HEK293 (cell line): ENCODE measurements at regions not wholly inside any gene's neighbourhood (a gene's known extent, or its start where the extent isn't known, plus 50 kb on each side); places are given as distances from the start of the nearest gene placed in this dataset.

Experiments used
- CTCF ChIA-PET: fragments of 350-600 bp; formaldehyde crosslinking; extraction: SDS; loops from one replicate; lab custom pipeline; 2021; ENCODE audit warnings: antibody characterized with exemption; lab: Yijun Ruan, JAX
- POLR2A ChIA-PET: fragments of 300-600 bp; formaldehyde crosslinking; extraction: SDS; loops from one replicate; lab custom pipeline; 2020; ENCODE audit warnings: antibody characterized with exemption, inconsistent platforms; lab: Yijun Ruan, JAX
- H3K27ac ChIP-seq: fragments of 200-500 bp; sonication (Bioruptor generic); 2 replicates; pipeline ENCODE4 v1.5.1; 2014; ENCODE audit warnings: low read depth, low read length, control low read depth, inconsistent platforms; ENCODE audit errors: extremely low read depth
- H3K36me3 ChIP-seq, 2 experiments: fragments of 200-500 bp in 1 of 2; sonication (Bioruptor generic) in 1 of 2; 1 replicate in 1 of 2; 2 replicates in 1 of 2; pipeline ENCODE4 v1.5.1; 2014 to 2017; ENCODE audit warnings: inconsistent platforms in 2 of 2, low read length in 2 of 2; ENCODE audit not compliant: control insufficient read depth in 2 of 2, insufficient read depth in 1 of 2
- H3K4me1 ChIP-seq: fragments of 200-500 bp; sonication (Bioruptor generic); 2 replicates; pipeline ENCODE4 v1.5.1; 2014; ENCODE audit warnings: mild to moderate bottlenecking, low read length, inconsistent platforms; ENCODE audit not compliant: control insufficient read depth, insufficient read depth
- H3K4me3 ChIP-seq: 2 replicates; pipeline ENCODE4 v1.5.1; 2011; ENCODE audit warnings: low read depth, mild to moderate bottlenecking, control low read depth, low read length, moderate library complexity
- H3K9me3 ChIP-seq: fragments of 200-500 bp; sonication (Bioruptor generic); 2 replicates; pipeline ENCODE4 v1.5.1; 2014; ENCODE audit warnings: low read depth, low read length, inconsistent platforms; ENCODE audit not compliant: control insufficient read depth, insufficient read depth
- BCL11B ChIP-seq: fragments of 450-650 bp; formaldehyde crosslinking; IDR thresholded peaks from 2 replicates; pipeline ENCODE4 v1.5.1; 2016; ENCODE audit warnings: low read depth, missing biosample characterization, missing genetic modification characterization
- MYNN ChIP-seq: fragments of 450-650 bp; formaldehyde crosslinking; IDR thresholded peaks from 2 replicates; pipeline ENCODE4 v1.5.1; 2016; ENCODE audit warnings: missing biosample characterization, missing genetic modification characterization, borderline replicate concordance
- OVOL3 ChIP-seq: fragments of 450-650 bp; formaldehyde crosslinking; IDR thresholded peaks from 2 replicates; pipeline ENCODE4 v1.5.1; 2016; ENCODE audit warnings: missing biosample characterization, missing genetic modification characterization
- SP3 ChIP-seq: fragments of 450-650 bp; formaldehyde crosslinking; IDR thresholded peaks from 2 replicates; pipeline ENCODE4 v1.5.1; 2016; ENCODE audit warnings: missing biosample characterization, missing genetic modification characterization
- ZNF175 ChIP-seq: fragments of 450-650 bp; formaldehyde crosslinking; IDR thresholded peaks from 2 replicates; pipeline ENCODE4 v1.5.1; 2016; ENCODE audit warnings: missing biosample characterization, missing genetic modification characterization
- ZNF19 ChIP-seq: fragments of 450-650 bp; formaldehyde crosslinking; IDR thresholded peaks from 2 replicates; pipeline ENCODE4; 2016; ENCODE audit warnings: missing biosample characterization, missing genetic modification characterization, low read depth
- ZNF366 ChIP-seq: fragments of 450-650 bp; formaldehyde crosslinking; conservative IDR thresholded peaks from 2 replicates; pipeline ENCODE4 v1.5.1; 2016; ENCODE audit warnings: missing biosample characterization, missing genetic modification characterization
- ZNF510 ChIP-seq: fragments of 450-650 bp; formaldehyde crosslinking; IDR thresholded peaks from 2 replicates; pipeline ENCODE4 v1.5.1; 2018; ENCODE audit warnings: mild to moderate bottlenecking, missing genetic modification characterization, missing biosample characterization; ENCODE audit not compliant: insufficient replicate concordance
- ZNF701 ChIP-seq: fragments of 450-650 bp; formaldehyde crosslinking; IDR thresholded peaks from 2 replicates; pipeline ENCODE4 v1.5.1; 2016; ENCODE audit warnings: missing biosample characterization, missing genetic modification characterization
- ZNF747 ChIP-seq: fragments of 450-650 bp; formaldehyde crosslinking; IDR thresholded peaks from 2 replicates; pipeline ENCODE4 v1.5.1; 2016; ENCODE audit warnings: missing biosample characterization, missing genetic modification characterization
- ZNF776 ChIP-seq: fragments of 450-650 bp; formaldehyde crosslinking; IDR thresholded peaks from 2 replicates; pipeline ENCODE4 v1.5.0; 2017; ENCODE audit warnings: missing biosample characterization, missing genetic modification characterization, borderline replicate concordance
- TF ChIP-seq, protein P1 (sequence below): fragments of 450-650 bp; formaldehyde crosslinking; IDR thresholded peaks from 2 replicates; pipeline ENCODE4 v1.5.1; 2016; ENCODE audit warnings: missing biosample characterization, missing genetic modification characterization
- TF ChIP-seq, protein P2 (sequence below): fragments of 450-650 bp; formaldehyde crosslinking; IDR thresholded peaks from 2 replicates; pipeline ENCODE4 v1.5.1; 2016; ENCODE audit warnings: missing biosample characterization, missing genetic modification characterization, borderline replicate concordance
- TF ChIP-seq, protein P3 (sequence below): fragments of 450-650 bp; formaldehyde crosslinking; IDR thresholded peaks from 2 replicates; pipeline ENCODE4 v1.5.1; 2016; ENCODE audit warnings: missing biosample characterization, missing genetic modification characterization, borderline replicate concordance
- TF ChIP-seq, protein P4 (sequence below): fragments of 450-650 bp; formaldehyde crosslinking; IDR thresholded peaks from 2 replicates; pipeline ENCODE4 v1.5.1; 2016; ENCODE audit warnings: missing biosample characterization, missing genetic modification characterization

DNA sequence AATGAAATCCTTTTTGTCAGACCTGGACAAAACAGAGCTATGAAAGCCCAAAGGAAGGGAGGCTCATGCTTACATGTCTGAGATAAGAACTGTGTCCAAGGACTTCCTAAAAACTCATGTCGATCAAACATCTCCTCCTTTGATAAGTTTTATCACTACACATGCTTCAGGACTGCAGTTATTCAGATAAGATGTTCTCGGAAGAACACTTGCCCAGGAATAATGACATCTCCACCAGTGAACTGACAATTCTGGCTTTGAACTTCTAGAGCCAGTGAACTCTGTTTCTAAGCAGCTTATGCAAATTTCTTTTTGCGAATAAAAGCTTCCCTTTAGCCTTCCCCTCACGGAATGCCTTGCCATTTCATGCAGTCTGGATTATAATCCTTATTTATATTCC is 561.6 kb downstream of the TBC1D4 start:
- POLR2A ChIA-PET: no interaction called here
- Histone ChIP-seq H3K4me3 (no peak overlapping the region), H3K9me3 (no peaks in the 10 kb centered on the region), H3K4me1 (no peaks in the 10 kb centered on the region)
- TF ChIP-seq OVOL3 (tag by site-specific recombination) (no peak), ZNF747 (no peak), ZNF701 (tag by site-specific recombination) (no peak), BCL11B (no peak), SP3 (tag by site-specific recombination) (no peak), ZNF366 (tag by site-specific recombination) (no peak), MYNN (tag by site-specific recombination) (no peak), ZNF510 (no peak), ZNF175 (tag by site-specific recombination) (no peak), ZNF19 (tag by site-specific recombination) (no peak), ZNF776 (tag by site-specific recombination) (no peak)
- TF ChIP-seq, protein P1, sequence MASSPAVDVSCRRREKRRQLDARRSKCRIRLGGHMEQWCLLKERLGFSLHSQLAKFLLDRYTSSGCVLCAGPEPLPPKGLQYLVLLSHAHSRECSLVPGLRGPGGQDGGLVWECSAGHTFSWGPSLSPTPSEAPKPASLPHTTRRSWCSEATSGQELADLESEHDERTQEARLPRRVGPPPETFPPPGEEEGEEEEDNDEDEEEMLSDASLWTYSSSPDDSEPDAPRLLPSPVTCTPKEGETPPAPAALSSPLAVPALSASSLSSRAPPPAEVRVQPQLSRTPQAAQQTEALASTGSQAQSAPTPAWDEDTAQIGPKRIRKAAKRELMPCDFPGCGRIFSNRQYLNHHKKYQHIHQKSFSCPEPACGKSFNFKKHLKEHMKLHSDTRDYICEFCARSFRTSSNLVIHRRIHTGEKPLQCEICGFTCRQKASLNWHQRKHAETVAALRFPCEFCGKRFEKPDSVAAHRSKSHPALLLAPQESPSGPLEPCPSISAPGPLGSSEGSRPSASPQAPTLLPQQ (tag by site-specific recombination): no peak
- TF ChIP-seq, protein P2, sequence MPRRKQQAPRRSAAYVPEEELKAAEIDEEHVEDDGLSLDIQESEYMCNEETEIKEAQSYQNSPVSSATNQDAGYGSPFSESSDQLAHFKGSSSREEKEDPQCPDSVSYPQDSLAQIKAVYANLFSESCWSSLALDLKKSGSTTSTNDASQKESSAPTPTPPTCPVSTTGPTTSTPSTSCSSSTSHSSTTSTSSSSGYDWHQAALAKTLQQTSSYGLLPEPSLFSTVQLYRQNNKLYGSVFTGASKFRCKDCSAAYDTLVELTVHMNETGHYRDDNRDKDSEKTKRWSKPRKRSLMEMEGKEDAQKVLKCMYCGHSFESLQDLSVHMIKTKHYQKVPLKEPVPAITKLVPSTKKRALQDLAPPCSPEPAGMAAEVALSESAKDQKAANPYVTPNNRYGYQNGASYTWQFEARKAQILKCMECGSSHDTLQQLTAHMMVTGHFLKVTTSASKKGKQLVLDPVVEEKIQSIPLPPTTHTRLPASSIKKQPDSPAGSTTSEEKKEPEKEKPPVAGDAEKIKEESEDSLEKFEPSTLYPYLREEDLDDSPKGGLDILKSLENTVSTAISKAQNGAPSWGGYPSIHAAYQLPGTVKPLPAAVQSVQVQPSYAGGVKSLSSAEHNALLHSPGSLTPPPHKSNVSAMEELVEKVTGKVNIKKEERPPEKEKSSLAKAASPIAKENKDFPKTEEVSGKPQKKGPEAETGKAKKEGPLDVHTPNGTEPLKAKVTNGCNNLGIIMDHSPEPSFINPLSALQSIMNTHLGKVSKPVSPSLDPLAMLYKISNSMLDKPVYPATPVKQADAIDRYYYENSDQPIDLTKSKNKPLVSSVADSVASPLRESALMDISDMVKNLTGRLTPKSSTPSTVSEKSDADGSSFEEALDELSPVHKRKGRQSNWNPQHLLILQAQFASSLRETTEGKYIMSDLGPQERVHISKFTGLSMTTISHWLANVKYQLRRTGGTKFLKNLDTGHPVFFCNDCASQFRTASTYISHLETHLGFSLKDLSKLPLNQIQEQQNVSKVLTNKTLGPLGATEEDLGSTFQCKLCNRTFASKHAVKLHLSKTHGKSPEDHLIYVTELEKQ: no peak
- TF ChIP-seq, protein P3, sequence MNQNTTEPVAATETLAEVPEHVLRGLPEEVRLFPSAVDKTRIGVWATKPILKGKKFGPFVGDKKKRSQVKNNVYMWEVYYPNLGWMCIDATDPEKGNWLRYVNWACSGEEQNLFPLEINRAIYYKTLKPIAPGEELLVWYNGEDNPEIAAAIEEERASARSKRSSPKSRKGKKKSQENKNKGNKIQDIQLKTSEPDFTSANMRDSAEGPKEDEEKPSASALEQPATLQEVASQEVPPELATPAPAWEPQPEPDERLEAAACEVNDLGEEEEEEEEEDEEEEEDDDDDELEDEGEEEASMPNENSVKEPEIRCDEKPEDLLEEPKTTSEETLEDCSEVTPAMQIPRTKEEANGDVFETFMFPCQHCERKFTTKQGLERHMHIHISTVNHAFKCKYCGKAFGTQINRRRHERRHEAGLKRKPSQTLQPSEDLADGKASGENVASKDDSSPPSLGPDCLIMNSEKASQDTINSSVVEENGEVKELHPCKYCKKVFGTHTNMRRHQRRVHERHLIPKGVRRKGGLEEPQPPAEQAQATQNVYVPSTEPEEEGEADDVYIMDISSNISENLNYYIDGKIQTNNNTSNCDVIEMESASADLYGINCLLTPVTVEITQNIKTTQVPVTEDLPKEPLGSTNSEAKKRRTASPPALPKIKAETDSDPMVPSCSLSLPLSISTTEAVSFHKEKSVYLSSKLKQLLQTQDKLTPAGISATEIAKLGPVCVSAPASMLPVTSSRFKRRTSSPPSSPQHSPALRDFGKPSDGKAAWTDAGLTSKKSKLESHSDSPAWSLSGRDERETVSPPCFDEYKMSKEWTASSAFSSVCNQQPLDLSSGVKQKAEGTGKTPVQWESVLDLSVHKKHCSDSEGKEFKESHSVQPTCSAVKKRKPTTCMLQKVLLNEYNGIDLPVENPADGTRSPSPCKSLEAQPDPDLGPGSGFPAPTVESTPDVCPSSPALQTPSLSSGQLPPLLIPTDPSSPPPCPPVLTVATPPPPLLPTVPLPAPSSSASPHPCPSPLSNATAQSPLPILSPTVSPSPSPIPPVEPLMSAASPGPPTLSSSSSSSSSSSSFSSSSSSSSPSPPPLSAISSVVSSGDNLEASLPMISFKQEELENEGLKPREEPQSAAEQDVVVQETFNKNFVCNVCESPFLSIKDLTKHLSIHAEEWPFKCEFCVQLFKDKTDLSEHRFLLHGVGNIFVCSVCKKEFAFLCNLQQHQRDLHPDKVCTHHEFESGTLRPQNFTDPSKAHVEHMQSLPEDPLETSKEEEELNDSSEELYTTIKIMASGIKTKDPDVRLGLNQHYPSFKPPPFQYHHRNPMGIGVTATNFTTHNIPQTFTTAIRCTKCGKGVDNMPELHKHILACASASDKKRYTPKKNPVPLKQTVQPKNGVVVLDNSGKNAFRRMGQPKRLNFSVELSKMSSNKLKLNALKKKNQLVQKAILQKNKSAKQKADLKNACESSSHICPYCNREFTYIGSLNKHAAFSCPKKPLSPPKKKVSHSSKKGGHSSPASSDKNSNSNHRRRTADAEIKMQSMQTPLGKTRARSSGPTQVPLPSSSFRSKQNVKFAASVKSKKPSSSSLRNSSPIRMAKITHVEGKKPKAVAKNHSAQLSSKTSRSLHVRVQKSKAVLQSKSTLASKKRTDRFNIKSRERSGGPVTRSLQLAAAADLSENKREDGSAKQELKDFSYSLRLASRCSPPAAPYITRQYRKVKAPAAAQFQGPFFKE (tag by site-specific recombination): no peak
- TF ChIP-seq, protein P4, sequence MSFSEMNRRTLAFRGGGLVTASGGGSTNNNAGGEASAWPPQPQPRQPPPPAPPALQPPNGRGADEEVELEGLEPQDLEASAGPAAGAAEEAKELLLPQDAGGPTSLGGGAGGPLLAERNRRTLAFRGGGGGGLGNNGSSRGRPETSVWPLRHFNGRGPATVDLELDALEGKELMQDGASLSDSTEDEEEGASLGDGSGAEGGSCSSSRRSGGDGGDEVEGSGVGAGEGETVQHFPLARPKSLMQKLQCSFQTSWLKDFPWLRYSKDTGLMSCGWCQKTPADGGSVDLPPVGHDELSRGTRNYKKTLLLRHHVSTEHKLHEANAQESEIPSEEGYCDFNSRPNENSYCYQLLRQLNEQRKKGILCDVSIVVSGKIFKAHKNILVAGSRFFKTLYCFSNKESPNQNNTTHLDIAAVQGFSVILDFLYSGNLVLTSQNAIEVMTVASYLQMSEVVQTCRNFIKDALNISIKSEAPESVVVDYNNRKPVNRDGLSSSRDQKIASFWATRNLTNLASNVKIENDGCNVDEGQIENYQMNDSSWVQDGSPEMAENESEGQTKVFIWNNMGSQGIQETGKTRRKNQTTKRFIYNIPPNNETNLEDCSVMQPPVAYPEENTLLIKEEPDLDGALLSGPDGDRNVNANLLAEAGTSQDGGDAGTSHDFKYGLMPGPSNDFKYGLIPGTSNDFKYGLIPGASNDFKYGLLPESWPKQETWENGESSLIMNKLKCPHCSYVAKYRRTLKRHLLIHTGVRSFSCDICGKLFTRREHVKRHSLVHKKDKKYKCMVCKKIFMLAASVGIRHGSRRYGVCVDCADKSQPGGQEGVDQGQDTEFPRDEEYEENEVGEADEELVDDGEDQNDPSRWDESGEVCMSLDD: no peak
- TF ChIP-seq, all 188 proteins: peak for 0
- no peaks in the 10 kb centered on the region for H3K36me3 ChIP-seq
- CTCF ChIA-PET: no interaction called here
- no peak overlapping the region for H3K27ac ChIP-seq
